GM19035 (cell line): ENCODE measurements at regions not wholly inside any gene's neighbourhood (a gene's known extent, or its start where the extent isn't known, plus 50 kb on each side); places are given as distances from the start of the nearest gene placed in this dataset.

Experiments used
- ATAC-seq: cut with Tn5 transposase; IDR thresholded peaks from one replicate; pipeline ENCODE4 v1.9.1; 2021; ENCODE audit not compliant: unreplicated experiment

DNA sequence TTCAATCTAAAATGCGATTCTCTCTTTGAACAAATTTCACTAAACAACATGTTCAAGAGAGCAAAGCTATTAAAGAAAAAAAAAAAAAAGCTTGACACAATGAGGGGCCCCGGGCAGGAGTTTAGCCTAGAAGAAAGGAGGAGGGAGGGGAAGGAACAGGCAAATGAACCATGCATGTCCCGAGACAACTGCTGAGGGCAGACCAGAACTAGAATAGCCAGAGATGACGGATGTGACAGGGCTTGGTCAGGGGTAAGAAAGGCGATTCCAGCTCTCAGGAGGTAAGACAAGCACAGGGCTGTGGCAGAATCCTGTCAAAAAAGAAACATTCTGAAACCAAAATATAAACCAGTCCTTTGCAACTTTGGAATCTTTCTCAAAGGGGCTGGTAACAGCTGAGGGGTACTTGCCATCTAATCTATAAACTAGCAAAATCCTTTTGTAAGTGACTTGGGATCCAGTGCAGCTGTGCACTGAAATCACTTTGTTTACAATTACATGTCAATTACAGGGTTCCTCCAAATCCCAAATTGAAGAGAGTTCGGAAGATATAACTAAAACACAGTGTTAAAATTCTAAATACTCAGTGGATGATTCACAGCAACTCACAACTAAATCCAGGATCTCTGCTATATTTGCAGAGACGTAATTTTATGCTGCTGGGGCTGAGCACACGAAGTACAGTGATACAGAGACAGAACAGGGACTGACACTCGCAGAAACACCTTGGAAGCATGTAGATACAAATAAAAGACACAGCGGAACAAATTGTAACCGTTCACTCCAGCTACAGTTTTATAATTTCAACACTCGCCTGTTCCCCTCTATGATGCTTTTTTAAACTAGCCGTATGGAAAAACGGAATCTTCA is 567.4 kb upstream of the ZFHX3 start:
- no peak for ATAC-seq

DNA sequence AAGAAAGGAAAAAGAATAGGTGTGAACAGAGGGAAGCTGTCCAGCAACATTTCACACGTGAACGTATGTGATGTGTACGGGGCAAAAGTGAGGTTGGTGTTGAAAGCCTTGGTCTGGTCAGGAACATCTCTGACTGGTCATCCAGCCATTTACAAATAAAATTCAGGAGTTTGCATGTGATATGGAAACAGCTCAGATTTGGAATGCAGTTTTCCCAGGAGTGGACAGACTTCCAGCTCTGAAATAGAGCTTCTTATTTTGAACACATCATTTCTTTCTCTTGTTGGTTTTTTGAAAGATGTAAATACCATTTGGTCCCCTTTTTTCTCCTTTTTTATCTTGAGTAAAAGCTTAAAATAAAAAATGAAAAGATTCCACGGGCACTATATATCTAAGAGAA is 566.2 kb upstream of the ZFHX3 start:
- ATAC-seq, result no peak

GRCh38 chr16:73610605-73611156 is 562.8 kb upstream of the ZFHX3 start:
- no peak for ATAC-seq

DNA sequence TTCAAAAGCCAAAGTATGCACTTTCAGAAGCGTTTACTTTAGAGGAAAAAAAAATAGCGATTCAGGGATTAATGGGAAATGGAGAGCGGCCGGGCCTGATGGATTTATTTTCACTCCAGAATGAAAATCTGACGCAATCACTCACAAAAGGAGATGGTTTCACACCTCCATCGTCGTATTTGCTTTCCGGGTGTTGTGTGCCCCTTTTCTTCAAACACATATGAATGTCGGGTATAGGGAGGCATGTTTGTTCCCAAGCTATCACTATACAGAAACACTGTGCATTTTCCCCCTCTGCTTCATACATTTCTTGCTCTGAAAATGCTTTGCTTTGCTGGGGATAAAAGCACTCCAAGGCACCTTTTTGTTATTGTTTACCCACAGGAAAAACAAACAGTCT is 562.2 kb upstream of the ZFHX3 start:
- ATAC-seq, result no peak

GRCh38 chr16:73608911-73609310 is 561.0 kb upstream of the ZFHX3 start:
- no peak for ATAC-seq

- no peak for ATAC-seq
These were observed 557.4 kb upstream of the ZFHX3 start for GRCh38 chr16:73605309-73605708.

DNA sequence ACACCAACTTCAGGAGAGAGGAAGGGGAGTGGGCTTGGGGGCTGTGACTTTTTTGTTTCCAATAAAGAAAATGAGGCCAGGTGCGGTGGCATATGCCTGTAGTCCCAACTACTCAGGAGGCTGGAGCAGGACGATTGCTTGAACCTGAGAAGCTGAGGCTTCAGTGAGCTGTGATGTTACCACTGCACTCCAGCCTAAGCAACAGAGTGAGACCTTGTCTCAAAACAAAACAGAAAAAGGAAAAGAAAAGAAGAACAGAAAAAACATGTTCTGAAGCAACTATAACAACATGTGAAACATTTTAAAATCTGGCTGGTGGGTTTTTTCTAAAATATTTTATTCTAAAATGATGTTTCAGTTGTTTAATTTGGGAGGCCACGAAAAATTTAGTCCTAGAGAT is 554.0 kb upstream of the ZFHX3 start:
- ATAC-seq, result peak; percentile 71

- no peak for ATAC-seq
These were observed 551.9 kb upstream of the ZFHX3 start for GRCh38 chr16:73599870-73600269.

- ATAC-seq, result no peak
These were observed 551.4 kb upstream of the ZFHX3 start for GRCh38 chr16:73599351-73599750.

DNA sequence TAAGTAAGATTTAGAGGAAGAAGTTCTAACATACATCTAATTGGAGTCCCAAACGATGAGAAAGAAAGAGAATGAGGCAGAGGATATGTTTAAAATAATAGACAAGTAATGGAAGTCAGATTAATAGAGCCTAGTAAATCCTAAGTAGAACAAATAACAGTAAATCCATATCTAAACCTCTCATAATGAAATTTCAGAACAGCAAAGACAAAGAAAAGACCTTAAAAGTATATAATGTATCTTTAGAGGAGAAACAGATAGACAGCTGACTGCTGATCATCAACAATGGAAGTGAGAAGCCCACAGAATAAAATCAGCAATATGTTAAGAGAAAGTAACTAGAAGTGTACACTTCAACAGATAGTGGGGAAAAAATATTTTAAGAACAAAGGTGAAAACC is 536.2 kb upstream of the ZFHX3 start:
- no peak for ATAC-seq

- no peak for ATAC-seq
These were observed 524.4 kb upstream of the ZFHX3 start for GRCh38 chr16:73572135-73572828.

DNA sequence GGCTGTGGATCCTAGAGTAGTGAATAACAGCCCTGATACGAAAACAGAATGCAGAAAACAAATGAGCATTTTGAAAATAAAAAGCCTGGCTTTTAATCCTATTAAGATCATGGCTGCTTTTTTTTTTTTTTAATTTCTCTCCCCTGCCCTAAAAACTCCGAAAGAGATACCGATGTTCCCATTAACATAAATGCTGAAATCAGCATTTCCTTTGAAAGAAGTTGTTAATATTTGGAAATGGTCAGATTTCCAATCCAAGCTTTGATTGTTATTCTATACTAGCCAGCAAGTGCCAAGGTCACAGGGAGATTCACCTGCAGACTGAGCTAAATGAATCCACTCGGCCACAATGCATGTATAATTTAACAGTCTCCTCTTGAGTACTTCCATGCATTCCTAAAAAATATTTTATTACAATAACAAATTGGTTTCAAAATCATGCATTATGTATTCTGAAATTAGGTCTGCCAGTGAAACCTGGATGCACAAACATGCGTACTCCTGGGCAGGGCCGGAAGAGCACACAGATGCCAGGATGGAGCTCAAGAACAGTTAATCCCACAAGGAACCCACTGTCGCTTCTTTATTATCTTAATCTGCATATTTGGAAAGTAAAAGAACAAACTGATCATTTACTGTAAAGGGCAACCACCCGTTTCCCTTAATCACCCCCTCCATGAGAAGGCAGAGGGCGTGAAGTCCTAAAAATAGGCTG is 521.5 kb upstream of the ZFHX3 start:
- ATAC-seq, result no peak

DNA sequence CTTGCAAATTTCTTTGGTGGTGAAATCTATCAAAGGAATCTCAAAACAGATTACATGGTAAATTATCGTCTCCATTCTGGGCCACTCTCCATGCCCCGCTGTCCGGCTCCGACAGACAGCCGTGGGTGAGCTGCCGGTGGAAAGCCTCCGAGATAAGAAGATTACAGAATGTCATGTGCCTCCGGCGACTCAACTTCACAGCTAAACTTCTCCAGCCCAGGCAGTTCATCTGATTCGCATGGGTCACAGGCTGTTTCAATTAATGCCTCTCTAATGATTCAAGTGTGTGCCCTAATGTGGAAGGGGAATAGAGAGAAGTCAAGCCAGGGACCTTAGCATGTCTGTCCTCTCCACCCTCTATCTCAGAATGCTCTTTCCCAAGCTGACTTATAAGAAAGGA is 520.8 kb upstream of the ZFHX3 start:
- no peak for ATAC-seq

DNA sequence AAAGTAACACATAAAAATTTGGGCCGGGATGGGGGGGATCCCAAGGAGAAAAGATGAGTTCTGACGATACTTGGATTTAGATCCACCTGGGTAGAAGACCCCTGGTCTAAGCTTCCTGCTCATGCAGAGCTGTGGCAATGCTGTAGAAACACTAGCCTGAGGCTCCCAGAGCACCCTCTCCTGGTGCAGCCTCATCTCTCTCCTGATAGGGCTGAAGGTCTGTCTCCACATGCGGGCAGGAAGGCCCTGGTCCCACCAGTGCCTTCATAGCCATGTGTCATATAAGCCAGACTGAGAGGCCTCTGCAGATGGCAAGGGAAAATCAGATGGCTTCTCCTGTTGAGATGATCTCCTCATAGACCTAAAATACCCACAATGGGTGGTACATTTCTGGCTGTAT is 518.0 kb upstream of the ZFHX3 start:
- no peak for ATAC-seq

DNA sequence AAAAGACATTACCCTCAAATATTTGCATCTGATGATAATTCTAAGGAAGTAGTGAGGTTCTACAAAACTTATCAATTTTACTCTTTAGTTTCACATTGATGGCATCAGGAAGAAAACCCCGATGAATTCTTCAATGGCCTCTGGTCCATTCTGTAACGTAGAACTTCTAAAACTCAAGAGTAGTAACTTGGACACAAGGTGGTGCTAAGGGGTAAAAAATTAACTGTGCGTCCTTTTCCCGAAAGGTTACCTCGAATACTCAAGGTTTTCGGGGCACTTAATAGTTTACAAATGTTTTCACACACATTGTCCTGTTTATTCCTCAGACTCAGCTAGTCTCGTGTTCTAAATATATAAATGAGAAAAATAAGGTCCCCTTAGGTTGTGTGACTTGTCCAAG is 517.3 kb upstream of the ZFHX3 start:
- ATAC-seq, result no peak

GRCh38 chr16:73563709-73564108 is 515.8 kb upstream of the ZFHX3 start:
- no peak for ATAC-seq

- ATAC-seq, result no peak
These were observed 512.6 kb upstream of the ZFHX3 start for GRCh38 chr16:73560497-73560896.

- peak; percentile 65 for ATAC-seq
These were observed 510.3 kb upstream of the ZFHX3 start for GRCh38 chr16:73558219-73558618.

- ATAC-seq, result no peak
These were observed 506.2 kb upstream of the ZFHX3 start for GRCh38 chr16:73553941-73554660.

- no peak for ATAC-seq
These were observed 502.2 kb upstream of the ZFHX3 start for GRCh38 chr16:73549984-73550631.
